ENCODE measurements at regions not wholly inside any gene's neighbourhood (a gene's known extent, or its start where the extent isn't known, plus 50 kb on each side); places are given as distances from the start of the nearest gene placed in this dataset.

DNA sequence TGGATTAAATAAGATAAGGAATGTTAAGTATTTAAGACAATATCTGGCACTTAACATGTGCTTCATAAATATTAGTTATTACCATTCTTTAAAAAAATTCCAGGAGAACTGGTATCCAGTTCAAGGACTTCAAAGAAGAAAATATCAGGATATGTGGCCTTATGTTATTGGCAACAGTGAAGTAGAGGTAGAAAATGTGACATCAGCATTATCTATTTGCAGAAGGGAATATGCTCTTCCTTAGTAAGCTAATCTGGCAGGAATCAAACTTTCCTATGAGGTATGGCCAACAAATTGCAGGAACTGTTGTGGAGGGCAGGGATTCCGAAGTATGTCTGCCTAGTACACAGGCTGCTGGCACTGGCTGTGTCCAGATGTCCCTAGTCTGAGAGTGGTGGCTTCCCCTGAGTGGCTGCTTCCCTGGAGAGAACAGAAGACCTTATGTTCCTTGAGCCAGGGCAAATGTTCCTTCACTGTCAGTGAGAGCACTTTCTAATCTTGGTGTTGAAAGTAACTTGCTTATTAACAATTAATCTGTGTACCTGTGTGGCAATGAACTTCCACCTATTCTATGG is 351.7 kb upstream of the THRB start:
- DNase-seq, result no peak

DNA sequence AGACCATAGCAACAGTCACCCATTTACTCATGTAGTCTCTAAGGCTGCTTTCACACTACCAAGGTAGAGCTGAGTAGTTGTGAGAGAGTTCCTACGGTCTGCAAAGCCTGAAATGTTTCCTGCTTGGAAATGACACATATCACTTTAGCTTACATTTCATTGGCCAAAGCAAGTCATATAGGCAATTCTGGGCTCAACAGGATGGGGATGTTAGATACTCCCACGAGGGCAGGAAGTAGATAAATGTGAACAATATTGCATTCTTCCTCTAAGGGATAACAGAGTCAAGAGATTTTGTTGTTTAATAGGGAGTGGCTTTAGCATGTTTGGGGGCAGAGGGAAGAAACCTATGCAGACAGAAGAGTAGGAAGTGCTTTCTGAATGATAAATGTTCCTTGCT is 355.6 kb upstream of the THRB start:
- no peak for DNase-seq

DNA sequence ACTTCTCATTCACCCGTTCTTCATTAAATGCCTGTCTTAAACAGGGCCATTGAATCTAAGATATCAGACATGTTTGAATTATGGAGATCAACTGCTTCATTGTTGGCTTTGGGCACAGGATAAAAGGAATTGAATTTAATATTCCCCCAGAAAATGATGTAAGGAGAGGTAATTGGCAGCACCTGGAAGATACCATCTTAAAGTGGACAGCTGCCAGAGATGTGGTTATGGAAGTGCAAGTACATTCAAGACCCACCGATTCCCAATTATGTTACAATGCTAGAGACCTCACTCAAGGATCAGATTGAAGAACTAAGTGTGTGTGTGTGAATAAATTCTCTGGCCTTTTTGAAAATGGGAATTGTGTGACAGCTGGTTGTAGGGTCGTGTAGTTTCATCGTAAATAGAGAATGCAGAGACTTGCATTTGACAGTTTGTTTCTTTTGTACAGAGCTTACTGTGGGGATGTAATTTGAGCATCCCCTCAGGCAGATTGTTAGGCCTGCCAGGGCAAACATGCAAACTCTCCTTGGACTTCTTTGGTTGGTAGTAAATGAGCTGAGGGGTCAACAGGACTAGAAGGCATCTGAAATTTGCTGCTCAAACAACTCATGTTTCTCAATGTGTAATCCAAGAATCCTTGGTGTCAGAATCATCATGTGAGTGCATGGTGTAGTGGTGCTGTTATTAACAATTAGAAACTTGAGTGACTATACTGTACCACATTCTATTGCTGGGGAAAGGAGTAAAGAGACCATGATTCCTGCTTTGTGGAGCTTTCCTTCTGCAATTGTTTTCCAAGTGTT is 359.2 kb upstream of the THRB start:
- DNase-seq, result no peak

DNA sequence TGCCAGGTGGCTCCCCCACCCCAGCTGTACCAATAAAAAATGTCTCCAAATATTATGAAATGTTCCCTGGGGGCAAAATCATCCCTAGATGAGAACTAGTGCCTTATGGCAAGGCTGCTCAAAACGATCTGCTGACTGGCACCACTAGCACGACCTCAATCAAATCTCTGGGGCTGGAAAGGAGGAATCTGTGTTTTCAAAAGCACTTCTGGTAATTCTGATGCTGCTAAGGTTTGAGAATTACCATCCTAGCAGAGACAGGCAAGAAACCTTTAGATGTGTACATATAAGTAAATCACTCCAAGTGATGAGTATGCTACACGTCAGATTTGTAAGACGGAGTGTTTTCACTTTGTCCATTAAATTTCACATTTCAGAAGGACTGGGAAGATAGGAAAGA is 360.1 kb upstream of the THRB start:
- no peak for DNase-seq

DNA sequence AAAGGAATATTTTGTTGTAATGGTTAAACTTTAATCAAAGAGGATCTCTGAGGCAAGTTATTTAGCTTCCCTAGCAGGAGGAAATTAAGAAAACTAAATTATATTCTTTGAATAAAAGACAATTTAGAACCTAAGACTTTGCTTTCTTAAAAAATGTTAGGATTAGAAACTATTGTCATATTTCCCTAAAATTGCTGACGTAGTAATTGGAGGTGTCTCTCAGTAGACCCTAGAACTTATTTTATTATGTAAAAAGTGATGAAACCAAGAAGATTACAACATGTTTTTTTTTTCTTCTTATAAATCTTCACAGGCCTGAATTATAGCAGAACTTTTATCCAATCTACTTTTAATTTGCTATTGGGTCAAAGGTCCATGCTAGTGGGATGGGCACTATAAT is 363.3 kb upstream of the THRB start:
- DNase-seq, result no peak

DNA sequence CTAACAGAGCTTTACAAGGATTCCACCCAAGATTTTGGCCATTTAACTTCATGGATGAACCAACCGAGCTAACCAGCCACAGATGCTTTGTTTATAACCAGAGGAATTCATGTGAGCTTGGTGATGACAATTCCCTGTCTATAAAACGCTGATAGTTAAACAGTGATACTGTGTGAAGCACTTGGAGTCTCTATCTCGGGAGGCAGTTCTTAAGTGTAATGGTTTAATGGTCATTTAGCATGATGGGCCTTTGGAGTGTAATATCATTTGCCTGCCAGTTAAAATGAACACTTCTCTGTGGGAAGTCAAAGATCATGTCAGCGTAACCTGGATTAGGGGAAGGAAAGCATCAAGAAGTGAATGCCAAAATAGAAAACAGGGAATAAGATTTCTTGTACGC is 368.6 kb upstream of the THRB start:
- DNase-seq, result no peak

DNA sequence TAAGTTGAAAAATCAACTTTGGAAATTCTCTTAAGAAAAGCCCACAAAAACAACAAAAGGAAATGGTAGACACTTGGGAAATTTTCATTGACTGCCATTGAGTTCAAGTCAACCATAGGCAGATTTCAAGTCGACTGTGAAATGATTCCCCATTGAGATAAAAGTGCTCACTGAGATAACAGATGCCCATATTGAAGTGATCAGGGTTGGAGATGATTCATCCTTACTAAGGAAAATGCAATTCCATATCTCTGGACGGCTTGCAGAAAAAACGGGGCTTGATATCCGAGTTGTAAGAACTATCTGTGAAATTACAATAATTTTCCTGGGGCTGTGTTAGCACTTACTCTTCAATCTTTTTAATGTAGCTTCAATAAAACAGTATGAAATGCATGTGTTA is 373.1 kb upstream of the THRB start:
- no peak for DNase-seq

DNA sequence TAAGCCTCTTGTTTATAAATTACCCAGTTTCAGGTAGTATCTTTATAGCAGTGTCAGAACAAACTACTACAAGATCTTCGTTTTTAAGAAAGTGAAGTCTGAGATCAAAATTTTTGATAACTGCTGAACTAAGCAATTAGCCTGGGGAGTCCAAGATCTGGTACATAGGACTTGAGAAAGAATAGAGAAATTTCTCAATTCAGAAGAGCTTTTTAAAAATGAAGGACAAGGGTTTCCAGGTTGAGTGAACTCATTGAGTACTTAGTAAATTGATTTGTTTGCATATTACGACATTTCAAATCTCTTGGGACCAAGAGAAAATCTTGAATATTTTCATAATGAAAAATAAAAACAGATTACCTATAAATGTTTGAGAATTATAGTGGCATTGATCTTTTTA is 386.6 kb upstream of the THRB start:
- no peak for DNase-seq

DNA sequence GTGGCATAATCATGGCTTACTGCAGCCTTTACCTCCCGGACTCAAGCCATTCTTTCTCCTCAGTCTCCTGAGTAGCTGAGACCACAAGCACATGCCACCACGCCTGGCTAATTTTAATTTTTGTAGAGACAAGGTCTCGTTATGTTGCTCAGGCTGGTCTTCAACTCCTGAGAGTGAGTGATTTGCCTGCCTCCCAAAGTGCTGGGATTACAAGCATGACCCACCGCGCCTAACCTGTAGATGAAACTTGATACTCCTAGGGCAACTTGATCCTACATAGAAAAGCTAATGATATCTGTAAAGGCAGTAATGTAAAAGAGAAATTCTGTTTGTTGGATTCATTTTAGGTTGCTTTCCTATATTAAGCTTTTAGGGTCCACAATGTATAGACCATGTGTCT is 391.9 kb upstream of the THRB start:
- DNase-seq, result no peak

DNA sequence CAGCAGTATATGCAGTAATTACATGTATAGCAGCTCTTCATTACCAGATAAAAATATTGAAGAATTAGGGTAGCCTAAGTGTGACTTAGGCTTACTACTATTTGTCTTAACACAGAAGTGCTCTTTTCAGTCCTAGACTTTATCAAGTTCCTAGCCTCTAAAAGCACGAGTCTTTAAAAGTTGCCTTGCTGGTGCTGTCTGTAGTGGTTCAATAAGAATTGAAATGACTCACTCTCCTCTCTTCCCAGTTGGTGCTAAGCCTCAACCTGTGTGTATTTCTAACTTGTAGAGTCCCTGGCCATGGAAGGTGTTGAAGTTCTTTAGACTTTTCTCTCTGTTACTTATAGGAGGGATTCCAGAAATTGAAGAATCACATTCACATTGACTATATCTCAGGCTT is 395.4 kb upstream of the THRB start:
- no peak for DNase-seq

DNA sequence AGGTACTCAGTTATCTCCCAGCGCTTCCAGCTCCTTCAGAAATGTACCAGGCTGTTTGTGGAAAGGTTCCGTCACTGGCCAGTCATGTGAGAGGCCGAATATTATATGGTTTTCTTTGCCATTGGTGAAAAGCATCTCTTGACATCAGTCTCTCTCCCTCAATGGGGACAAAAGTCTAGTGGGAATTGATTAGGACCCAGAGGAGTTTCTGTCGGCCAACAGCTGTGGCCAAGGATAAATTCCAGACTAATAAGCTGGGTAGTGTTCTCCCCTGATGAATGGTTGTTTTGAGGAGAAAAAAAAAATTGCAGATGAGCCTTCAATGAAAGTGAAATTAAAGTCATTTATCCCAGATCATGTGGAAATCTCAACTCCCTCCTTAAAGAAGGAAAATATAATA is 404.7 kb upstream of the THRB start:
- DNase-seq, result no peak

DNA sequence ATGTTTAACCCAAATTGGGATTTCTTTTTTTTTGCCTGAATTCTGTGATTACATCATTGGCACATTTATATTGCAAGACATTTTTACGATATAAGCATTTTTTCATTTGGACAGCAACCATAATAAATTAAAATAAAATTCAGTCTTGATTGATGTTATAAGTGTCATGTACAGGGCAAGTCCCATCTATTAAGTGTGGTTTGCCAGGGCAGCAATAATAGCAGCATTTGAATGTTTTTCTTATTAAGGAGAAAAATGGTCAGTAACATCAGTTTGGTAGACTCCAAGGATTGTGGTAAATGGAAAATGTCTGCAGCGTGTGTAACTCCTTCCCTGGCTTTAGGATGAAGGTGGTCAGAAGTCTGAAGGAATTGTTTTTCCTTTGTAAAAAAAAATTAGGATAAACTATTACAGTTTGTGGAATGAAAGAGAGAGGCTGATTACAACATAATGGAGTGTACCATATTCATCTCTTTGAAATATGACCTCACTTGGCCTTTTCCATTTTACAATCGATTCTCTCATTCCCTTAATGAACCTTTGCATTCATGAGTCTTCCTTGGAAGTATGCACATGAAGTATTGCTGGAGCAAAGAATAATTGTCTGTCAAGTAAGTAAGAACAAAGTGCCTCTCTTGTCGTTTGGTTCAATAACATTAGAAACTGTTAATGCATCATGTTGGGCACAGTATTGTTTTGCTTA is 405.4 kb upstream of the THRB start:
- DNase-seq, result no peak

DNA sequence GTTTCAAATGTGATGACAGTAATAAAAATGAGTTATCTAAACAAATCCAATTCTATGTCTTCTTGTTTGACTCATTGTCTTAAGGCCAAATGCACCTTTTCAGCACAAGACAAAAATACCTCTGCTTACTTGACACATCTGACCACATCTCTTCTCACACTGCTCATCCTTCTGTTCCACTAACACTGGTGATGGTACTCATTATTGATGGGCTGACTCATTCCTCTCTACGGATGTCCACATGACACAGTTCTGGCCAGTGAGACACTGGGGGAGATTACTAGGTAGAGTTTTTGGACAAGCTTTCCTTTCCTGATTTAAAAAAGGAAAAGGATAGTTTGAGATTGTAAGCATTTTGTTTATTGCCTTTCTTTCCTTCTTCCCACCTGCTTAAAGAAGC is 410.6 kb upstream of the THRB start:
- DNase-seq, result no peak

DNA sequence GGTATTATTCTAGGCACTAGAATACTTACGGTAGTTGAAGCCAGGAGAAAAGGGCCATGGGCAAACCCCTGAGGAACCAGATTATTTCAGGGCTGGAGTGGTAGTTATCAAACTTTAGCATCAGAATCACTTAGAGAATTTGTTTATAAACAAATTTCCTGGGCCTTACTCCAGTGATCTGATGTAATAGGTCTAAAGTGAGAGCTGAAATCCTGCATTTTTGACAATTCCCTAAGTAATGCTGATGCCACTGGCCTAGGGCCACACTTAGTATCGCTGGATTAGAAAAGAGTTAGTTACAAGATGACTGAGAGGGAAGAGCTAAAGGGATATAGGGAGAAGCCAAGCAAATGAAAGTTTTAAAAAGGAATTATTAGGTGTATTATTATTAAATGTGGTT is 412.5 kb upstream of the THRB start:
- DNase-seq, result no peak

DNA sequence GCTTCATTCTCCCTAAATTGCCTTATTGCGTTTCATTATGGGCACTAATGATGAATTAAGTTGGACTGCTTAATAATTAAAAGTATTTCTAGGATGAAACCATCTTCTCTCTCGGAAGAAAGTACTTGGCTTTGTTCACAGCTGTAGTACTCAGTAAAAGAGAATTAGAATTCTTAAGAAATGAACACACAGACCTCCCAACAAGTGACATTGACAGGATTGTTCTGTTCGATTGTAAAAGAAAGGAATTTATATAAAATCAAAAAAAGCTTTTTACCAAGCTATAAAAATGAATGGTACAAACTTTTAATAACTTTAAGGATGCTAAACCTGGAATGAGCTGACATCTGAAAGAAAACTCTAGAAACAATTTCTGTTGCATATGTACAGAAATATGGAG is 416.4 kb upstream of the THRB start:
- DNase-seq, result no peak

DNA sequence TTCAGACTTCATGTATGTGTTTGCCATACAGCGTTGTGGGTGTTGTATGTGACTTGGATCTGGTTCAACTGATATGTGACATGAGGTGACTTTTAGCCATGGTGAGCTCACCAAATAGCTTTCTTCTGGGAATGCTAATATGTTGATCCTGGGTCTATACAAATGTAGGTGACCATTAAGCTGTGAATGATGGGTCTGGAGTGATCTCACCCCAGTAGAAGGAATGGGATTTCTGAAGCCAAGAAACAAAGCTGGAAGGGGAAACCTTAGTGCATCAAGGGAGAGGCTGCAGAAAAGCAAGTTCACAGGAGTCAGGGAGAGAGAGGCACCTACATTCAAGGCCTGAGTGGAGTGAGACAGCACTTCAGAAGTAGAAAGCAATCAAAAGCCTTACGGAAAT is 421.0 kb upstream of the THRB start:
- DNase-seq, result no peak

DNA sequence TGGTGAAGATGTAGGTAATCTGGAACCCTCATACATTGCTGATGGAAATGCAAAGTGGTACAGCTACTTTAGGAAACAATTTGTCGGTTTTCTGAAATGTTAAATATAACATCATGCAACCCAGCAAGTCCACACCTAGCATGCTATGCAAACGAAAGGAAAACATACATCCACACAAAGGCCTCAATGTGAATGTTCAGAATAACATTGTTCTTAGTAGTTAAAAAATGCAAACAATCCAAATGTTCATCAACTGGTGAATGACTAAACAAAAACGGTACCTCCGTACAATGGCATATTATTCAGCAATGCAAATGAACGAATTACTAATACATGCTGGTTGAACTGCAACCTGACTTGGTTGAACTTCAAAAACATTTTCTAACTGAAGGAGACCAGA is 423.3 kb upstream of the THRB start:
- DNase-seq, result no peak

DNA sequence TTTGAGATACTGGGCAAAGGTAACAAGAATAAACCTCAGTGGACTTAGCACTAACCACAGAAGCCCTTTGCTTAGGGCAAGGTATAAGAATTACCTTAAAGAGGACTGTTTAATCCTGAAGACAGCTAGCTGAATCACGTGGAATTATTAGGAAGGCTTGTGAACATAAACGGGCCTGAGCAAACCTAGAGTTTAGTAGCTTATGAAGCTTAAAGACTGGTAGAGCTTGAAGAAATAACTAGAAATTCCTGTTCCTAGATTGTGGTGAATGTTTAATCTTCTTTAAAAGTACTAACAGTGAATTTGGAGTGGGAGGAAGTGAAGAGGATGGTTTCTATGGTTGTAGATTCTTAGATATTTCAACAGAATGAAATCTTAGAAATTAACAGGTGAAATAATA is 428.9 kb upstream of the THRB start:
- no peak for DNase-seq

DNA sequence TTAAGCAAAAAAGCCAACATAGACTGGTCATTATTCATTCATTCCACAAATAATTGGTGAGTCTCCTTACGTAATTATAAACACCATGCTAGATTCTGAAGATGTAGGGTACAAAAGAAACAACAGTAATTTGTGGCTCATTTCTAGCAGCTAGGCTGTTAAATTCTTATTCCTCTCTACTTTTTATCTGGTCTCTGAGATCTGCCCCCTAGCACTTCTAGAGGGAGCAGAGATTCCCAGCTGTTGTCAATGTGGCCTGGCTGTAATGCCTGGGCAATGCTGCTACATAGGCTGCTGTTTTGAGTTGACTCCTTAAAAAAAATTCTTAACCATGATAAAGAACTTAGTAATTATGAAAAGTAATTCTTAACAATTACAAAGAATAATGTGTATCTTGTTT is 434.9 kb upstream of the THRB start:
- no peak for DNase-seq

DNA sequence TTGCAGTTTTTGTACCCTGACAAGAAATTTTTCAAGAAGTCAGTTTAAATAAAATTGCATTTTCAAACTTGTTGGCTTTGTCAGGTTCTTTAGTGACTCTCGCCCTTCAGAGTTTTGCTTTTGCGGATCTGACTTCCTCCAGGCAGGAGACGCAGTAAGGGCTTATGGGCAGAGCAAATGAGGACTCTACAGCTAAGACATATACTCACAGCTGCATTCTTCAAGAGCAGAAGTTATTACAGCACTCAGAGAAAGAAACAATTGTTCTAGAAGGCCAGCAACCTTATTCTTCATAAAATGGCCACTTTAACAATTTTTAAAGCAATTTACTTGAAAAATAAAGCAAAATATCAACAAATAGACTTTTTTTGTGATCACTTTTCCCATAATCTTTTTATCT is 438.8 kb upstream of the THRB start:
- DNase-seq, result no peak

DNA sequence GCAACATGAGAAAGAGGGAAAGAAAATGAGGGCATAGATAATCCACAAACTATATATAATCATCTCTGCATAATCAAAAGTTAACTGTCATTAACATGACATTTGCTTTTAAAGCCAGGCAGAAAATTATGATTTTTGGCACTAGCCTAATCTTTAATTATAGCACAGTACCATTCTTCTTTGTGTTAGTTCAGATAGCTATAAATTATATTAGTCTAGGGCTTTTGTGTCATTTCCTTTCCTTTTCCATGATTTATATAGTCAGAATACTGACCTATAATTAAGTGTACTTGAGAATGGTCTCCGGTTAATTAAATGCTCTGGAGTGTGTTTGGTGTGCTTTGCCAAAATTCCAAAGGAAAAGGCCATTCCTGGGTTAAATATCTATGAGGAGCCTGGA is 441.9 kb upstream of the THRB start:
- no peak for DNase-seq

DNA sequence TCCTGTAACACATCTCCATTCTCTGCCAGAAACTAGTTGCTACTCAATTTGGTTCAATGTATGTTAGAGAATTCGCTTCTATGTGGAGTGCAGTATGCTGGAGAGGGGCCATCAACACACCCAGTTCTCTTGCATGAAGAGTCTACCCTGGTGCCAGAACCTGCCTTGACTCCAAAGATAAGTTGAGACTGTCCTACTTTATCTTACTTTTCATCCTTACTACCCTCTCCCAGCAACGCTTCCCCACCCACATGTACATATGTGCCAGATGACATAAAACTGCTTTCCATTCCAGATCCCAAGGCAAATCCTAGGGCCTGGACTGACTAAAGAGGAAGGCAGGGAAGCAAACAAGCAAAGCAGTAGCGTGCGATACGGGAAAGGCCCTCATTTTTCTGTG is 442.6 kb upstream of the THRB start:
- no peak for DNase-seq

DNA sequence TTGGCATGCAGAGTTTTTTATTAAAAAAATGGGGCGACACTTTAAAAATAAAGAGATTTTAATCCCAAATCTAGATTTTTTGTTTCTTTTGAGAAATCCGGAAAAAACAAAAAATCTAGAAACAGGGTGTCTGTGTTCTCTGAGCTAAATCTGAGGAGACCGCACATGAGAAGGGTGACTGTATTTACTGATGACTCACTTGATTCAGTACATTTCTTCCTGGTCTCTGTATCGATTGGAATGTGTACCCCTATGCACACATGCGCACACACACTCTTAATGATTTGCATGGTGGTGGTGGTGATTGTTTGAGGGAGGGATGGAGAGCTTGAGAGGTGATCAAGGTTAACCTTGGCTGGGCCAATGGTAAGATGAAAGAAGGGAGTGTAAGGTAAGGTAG is 443.1 kb upstream of the THRB start:
- no peak for DNase-seq

DNA sequence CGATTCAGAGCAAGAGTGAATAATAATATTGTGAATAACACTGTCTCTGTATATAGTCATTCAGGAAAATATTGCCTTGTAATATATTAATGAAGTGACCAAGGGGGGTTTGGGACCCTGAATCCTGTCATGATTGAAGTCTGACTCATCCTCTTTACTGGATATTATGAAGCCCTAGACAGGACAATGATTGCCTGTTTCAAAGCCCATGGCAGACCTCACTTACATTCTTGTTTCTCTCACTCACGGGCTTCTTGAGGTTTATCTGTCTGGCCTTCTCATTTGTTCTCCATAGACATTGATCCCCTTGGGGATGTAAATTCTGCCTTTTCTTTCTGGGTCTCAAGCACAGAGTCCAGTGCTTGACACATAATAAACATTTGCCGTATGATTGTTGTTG is 449.3 kb upstream of the THRB start:
- DNase-seq, result no peak

All from activated effector memory CD4-positive, alpha-beta T cell treated with anti-CD3 and anti-CD28 coated beads, Interleukin-2, amount 50 U/mL, for 16 hours (primary cell).